Hindlimb muscle (tissue), 1 donor: ENCODE measurements at regions not wholly inside any gene's neighbourhood (a gene's known extent, or its start where the extent isn't known, plus 50 kb on each side); places are given as distances from the start of the nearest gene placed in this dataset.
"Not testable (repeated sequence)": the region's sequence is repeated elsewhere in the genome, so short reads cannot be mapped to it uniquely, and the experiment has no call there.

ENCODE experiments used
- DNase-seq: peaks from one replicate; pipeline ENCODE4 v3.0.0-alpha.2; 2013

DNA sequence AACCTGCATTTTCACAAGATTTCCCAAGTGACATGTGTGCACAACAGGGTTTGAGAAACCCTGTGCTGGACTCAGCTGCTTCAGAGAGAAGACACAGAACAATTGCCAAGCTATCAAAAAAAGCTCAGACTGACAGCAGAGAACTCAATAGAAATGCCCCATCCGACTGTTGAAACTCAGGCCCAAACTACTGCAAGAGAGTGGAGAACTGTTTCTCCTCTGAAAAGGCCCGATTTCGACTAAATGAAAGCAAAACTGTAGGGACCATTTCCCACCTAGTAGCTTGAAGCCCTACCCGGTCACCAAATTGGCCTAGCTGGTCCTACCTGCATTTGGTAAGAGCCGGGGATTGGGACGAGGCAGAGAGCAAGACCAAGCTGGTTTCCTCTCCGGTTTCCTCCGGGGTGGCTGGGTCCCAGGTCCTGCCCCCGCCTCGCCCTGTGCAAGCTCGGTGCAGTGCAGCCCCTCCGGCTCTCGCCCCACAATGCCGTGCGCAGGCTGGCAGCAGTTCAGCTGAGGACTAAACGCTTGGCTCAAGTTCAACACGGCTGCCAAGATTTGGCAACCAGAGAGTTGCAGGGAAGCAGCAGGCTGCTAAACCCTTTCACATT is 1180.6 kb downstream of the VRK1 start:
- DNase-seq: peak; percentile 63

- DNase-seq: peak; percentile 56
These were observed 1181.2 kb downstream of the VRK1 start for GRCh38 chr14:97978341-97978740.

GRCh38 chr14:97993508-97994019 is 1196.4 kb downstream of the VRK1 start:
- no peak for DNase-seq

DNA sequence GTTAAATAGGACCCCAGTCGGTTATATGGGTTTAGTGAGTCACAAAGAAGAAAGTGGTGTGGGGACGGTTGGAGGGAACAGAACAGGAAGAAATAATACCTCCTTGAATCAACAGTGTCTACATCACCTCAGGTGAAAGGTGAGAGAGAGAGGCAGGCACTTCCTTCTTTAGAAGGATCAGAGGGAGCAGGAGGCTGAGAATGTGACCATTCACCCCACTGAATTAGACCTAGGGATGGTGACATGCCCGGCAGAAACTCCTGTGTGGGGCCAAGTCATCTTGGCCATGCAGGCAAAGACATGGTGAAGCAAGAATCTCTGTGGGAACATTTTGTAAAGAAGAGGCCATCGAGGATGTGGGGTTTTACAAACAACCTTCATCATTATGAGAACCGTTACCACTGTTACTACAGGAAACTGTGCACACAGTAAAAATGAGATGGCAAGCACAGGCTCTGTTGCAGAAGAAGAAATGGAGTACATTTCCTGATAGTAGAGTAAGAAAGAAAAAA is 1196.9 kb downstream of the VRK1 start:
- no peak for DNase-seq

- no peak for DNase-seq
These were observed 1197.9 kb downstream of the VRK1 start for GRCh38 chr14:97995038-97995437.

DNA sequence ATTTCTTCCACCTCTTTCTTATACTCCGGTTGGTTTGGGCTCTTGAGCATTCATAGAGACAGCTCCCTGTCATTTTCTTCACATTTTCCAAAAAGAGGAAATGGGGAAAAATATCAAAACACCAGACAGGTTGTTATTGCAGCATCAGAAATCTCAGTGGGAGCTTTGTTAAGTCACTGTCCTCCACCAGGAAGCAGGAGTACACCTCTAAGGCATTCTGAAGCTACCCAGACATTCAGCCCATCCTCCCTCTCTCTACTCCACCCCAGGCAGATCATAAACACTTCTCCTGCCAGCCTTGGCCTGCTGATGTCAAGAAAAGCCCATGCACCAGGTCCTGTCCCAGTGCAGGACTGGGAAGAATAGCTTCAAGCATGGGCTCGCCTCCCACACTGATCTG is 1198.3 kb downstream of the VRK1 start:
- no peak for DNase-seq

GRCh38 chr14:98006008-98006407 is 1208.8 kb downstream of the VRK1 start:
- no peak for DNase-seq

DNA sequence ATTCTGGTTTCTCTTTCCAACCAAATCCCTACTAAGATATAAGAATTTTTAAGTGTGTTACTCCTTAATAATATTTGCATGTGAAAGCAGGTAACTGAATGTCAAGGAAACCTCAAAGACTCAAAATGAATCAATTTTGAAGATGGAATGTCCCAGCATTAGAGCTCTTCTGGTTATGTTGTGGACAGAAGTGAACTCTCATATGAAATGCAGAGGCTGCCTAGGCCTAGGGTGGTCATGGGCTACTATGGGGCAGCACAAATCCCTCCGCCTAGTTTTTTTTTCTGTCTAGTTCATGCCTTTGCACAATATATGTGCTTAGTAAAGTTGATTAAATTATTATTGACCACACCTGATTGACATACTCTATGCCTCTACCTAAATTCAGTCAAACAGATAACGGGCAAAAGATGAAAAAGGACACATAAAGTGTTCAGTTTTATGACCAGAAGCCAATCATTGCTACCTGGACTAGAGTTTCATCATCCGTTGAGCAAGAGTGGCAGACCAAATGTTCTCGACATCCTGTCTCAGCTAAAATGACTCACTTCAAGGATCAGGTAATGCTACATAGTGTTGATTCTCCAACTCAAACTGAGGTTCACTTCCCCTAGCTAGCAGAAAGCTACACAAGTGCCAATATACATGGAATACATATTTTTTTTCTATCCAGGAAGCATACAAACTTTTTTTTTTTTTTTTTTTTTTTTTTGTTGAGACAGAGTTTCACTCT is 1211.4 kb downstream of the VRK1 start:
- no peak for DNase-seq

DNA sequence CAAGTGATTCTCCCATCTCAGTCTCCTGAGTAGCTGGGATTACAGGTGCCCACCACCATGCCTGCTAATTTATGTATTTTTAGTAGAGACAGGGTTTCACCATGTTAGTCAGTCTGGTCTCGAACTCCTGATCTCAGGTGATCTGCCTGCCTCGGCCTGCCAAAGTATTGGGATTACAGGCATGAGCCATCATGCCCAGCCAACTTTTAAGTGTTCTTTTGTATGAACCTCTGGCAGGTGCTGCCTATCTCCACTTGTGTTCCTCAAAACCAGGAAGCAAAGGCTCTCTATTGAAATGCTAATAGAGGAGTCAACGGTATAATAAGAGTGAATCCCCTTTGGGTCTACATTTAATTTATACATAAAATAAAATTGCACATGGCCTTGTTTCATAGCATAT is 1212.0 kb downstream of the VRK1 start:
- DNase-seq: not testable (repeated sequence)

DNA sequence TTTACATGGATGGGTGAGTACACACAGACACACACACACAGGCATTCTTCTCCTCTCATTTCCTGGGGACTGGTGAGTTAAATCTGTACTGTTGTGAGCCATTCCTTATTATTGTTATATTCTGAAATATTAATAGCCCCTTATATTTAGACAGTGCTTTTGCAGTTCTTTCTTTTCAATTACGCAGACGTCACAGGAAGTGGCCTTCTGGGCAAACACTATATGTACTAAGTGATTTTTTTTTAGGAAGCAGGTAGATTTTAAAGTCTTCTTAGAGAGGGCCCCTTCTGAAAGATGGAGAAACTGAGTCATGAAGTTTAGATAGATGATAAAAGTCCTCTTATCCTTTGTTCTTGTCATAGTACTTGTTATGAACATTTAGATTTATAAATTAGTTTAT is 1213.6 kb downstream of the VRK1 start:
- DNase-seq: no peak

GRCh38 chr14:98014851-98015615 is 1217.9 kb downstream of the VRK1 start:
- DNase-seq: no peak

DNA sequence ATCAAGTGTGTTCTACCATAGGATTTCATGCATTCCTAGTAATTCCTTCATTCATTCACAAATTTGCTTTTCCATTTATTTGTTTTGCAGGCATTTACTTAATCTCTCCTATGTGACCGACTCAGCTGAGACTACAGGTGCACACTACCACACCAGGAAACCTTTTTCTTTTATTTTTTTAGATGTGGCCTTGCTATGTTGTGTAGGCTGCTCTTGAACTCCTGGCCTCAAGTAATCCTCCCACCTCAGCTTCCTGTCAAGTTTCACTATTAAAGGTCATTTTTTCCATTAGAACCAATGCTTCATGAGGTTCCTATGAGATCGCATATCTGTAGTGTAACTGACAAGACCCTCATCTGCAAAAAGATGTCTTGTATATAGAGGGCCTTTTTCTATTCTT is 1218.7 kb downstream of the VRK1 start:
- no peak for DNase-seq

- no peak for DNase-seq
These were observed 1221.4 kb downstream of the VRK1 start for GRCh38 chr14:98018628-98019027.

- no peak for DNase-seq
These were observed 1225.6 kb downstream of the VRK1 start for GRCh38 chr14:98022541-98023520.

- DNase-seq: no peak
These were observed 1231.0 kb downstream of the VRK1 start for GRCh38 chr14:98028162-98028561.

GRCh38 chr14:98035396-98035795 is 1236.6 kb downstream of the BCL11B start:
- no peak for DNase-seq

DNA sequence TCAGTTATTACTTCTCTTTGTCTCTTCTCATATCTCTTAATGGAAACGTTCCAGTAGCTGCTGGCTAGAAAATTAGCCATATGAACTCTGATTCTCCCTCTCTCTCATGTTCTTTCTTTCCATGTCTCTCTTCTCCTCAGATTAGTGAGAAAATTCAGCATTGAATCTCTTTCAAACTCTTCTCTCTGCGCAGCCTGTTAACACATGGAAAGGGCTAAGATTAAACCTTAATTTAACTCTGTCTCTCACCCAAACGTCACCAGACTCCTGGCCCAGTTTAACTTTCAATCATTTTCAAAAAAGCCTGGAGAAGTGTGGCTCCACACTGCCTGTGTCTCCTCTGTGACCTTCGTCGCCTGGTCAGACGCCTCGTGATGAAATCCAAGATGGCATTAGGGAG is 1234.2 kb downstream of the BCL11B start:
- DNase-seq: no peak

DNA sequence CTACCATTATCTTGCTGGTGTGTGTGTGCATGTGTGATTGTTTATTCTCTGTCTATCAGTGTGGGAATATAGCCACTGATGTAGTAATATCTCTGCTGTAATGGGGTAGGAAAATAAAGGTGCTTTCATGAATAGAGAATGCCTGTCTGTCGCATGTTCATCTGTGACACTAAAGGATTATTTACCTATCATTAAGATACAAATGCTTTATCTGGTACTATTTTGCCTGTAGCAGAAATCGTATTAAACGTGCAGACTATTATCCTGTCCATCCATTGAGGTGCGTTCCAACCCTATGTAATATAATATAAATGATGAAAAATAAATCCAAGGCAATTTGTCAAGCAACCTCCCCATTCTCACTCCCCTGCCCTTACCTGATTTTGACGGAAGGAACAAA is 1215.1 kb downstream of the BCL11B start:
- DNase-seq: no peak

GRCh38 chr14:98059106-98059505 is 1212.9 kb downstream of the BCL11B start:
- DNase-seq: no peak

GRCh38 chr14:98062083-98062482 is 1209.9 kb downstream of the BCL11B start:
- no peak for DNase-seq

- DNase-seq: no peak
These were observed 1202.3 kb downstream of the BCL11B start for GRCh38 chr14:98069712-98070171.

GRCh38 chr14:98070536-98070935 is 1201.5 kb downstream of the BCL11B start:
- no peak for DNase-seq
